ENCODE measurements at regions not wholly inside any gene's neighbourhood (a gene's known extent, or its start where the extent isn't known, plus 50 kb on each side); places are given as distances from the start of the nearest gene placed in this dataset.
"Not testable (repeated sequence)": the region's sequence is repeated elsewhere in the genome, so short reads cannot be mapped to it uniquely, and the experiment has no call there.

DNA sequence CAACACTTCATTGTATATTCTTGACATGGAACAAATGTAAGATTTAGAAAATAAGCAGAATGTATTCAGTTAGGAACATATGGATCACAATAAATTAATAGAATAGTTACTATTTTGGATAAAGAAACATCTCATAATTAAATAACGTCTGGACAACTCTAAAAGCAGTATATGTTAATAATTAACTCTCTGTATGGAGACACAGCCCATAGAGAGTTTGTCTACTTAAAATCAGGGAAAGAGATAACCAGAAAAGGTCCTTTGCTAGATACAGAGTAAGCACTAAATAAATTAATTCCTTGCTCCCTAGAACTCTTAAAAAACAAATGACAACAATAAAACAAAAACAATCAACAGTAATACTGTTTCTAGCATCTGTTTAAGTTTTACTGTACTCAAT, 184.4 kb upstream of the THSD7A start:
- FAIRE-seq = no peak
- no peak for DNase-seq (ENCODE audit: insufficient read length, low spot score)
- TF ChIP-seq, protein P1, sequence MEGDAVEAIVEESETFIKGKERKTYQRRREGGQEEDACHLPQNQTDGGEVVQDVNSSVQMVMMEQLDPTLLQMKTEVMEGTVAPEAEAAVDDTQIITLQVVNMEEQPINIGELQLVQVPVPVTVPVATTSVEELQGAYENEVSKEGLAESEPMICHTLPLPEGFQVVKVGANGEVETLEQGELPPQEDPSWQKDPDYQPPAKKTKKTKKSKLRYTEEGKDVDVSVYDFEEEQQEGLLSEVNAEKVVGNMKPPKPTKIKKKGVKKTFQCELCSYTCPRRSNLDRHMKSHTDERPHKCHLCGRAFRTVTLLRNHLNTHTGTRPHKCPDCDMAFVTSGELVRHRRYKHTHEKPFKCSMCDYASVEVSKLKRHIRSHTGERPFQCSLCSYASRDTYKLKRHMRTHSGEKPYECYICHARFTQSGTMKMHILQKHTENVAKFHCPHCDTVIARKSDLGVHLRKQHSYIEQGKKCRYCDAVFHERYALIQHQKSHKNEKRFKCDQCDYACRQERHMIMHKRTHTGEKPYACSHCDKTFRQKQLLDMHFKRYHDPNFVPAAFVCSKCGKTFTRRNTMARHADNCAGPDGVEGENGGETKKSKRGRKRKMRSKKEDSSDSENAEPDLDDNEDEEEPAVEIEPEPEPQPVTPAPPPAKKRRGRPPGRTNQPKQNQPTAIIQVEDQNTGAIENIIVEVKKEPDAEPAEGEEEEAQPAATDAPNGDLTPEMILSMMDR (IDR thresholded peaks at IDR 0.05; ENCODE audit: insufficient read depth, missing control alignments) = no peak

DNA sequence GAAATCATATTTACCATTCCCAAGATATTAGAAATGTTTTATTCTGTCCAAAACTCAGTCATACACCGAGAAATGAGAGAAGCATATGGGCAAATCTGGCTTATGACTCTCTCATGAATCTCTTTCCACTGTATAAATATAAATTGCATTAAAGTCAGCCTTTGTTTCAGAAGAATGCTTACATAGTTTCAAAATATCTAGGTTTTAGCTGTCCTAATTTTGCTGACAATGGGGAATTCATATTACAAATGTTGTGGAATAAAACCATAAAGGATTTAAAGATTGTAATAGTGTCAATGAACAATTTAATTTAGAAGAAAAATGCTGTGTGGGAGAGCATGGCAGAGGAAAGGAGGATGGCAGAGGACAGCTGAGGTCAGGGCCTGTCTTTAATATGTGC, 185.0 kb upstream of the THSD7A start:
- DNase-seq (ENCODE audit: insufficient read length, low spot score) (no peak), FAIRE-seq (no peak)
- TF ChIP-seq, protein P1 (IDR thresholded peaks at IDR 0.05; ENCODE audit: insufficient read depth, missing control alignments) = no peak

DNA sequence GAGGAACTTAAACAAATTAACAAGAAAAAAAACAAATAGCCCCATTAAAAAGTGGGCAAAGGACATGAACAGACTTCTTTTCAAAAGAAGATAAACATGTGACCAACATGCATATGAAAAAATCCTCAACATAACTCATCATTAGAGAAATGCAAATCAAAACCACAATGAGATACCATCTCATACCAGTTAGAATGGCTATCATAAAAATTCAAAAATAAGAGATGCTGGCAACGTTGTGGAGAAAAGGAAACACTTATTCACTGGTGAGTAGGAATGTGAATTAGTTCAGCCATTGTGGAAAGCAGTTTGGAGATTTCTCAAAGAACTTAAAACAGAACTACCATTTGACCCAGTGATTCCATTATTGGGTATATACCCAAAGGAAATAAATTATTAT, 189.1 kb upstream of the TMEM106B start:
- not testable (repeated sequence) for FAIRE-seq; DNase-seq (ENCODE audit: insufficient read length, low spot score)

DNA sequence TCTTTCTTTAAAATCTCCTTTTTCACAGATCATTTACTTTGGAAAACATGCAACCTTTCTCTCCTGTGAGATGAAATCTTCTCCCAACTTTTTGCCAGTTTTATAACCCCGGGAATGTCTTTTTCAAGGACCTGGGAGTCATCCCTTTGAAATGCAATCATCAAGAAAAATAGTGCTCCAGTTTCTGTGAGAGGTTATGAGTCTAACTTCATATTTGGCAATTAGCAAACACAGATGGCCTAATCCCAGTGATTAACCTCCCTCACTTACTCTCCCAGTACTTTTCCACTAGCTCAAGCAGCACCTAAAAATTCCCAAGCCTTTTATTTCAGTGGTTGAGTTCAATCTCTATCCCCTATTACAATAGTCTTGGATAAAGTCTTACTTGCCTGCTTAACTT, 185.8 kb upstream of the TMEM106B start:
- FAIRE-seq (no peak), DNase-seq (ENCODE audit: insufficient read length, low spot score) (no peak)
- TF ChIP-seq, protein P1 (IDR thresholded peaks at IDR 0.05; ENCODE audit: insufficient read depth, missing control alignments) = no peak

DNA sequence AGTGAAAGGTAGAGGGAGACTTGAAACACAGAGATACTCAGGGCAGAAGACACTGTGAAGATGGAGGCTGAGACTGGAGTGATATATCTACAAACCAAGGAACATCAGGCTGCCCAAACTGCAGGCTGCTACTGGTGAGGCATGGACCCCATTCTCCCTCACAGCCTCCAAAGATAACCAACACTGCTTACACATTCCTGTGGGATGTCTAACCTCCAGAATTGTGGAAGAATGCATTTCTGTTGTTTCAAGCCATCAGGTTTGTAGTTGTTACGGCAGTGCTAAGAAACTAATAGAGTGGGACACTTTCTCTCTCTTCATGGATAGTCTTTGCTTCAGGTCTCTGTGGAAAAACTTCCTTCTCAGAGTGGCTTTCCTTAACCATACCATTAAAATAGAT, 182.6 kb upstream of the TMEM106B start:
- TF ChIP-seq, protein P1 (IDR thresholded peaks at IDR 0.05; ENCODE audit: insufficient read depth, missing control alignments) = no peak
- DNase-seq (ENCODE audit: insufficient read length, low spot score) (no peak), FAIRE-seq (no peak)

DNA sequence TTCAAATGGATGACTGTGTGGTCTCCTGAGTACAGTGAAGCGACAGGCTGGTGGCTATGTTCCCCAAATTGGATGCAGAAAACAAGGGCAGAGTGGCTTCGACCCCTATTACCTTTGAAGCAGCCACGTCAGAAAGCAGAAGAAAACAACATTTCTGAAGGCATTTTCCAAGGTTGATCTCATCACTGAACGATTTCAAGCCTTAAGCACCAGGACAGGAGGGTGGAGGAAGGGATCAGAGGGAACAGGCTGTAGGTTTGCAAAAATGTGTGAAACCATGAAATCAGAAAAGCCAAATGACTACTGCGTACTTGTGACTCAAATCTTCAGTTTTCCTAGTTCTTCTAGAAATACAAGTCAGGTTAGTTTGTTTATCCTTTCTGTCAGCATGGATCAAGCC, 181.0 kb upstream of the TMEM106B start:
- FAIRE-seq = no peak
- no peak for DNase-seq (ENCODE audit: insufficient read length, low spot score)

DNA sequence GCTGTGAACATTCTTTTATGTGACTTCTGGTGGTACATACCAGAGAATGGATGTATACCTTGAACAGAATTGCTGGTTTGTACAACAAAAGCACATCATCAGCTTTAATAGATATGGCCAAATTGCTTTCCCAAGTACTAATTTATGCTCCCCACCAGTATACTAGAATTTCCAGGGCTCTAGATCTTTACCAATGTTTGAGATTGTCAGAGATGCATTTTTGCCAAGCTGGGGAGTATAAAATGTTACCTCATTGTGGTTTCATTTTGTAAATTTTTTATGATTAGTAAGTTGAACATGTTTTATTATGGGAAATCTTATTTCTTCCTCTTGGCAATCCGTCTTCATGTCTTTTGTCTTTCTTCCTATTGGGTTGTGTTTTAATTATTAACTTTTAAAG, 179.9 kb upstream of the TMEM106B start:
- no peak for DNase-seq (ENCODE audit: insufficient read length, low spot score)
- TF ChIP-seq, protein P1 (IDR thresholded peaks at IDR 0.05; ENCODE audit: insufficient read depth, missing control alignments) = no peak
- no peak for FAIRE-seq

More for the DNA sequence above, 181.0 kb upstream of the TMEM106B start:
- TF ChIP-seq, protein P1 (IDR thresholded peaks at IDR 0.05; ENCODE audit: insufficient read depth, missing control alignments) = no peak

DNA sequence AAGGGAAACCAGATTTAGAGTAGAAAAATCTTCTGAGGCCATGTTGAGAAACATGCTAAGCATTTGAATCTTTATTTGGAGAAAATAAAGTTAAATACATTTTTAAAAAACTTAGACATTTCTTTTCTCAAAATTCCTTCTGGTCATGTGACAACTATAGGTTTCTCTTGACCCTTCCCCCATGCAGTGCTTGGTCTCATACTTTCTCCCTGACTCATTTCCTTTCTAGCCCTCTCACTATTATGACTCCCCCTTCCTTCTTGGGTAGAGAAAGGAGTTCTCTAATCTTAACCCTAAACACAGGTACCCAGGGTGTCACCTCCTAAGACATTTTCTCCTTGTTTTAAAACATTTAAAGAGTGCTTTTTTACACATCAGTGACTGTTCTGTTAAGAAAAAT, 179.5 kb upstream of the TMEM106B start:
- FAIRE-seq (no peak), DNase-seq (ENCODE audit: insufficient read length, low spot score) (no peak)
- TF ChIP-seq, protein P1 (IDR thresholded peaks at IDR 0.05; ENCODE audit: insufficient read depth, missing control alignments) = no peak
